HFFc6 (cell line): ENCODE measurements at regions not wholly inside any gene's neighbourhood (a gene's known extent, or its start where the extent isn't known, plus 50 kb on each side); places are given as distances from the start of the nearest gene placed in this dataset.

ENCODE experiments used
- DNase-seq: peaks from one replicate; pipeline ENCODE4 v3.0.0-alpha.2; 2018
- H3K27ac Mint-ChIP-seq: 2 replicates; pipeline ENCODE4 v1.8.0; 2020; ENCODE audit warnings: mild to moderate bottlenecking, mixed read lengths
- H3K27me3 Mint-ChIP-seq: 2 replicates; pipeline ENCODE4 v1.8.0; 2021; ENCODE audit warnings: mild to moderate bottlenecking, moderate library complexity, mixed read lengths; ENCODE audit not compliant: insufficient read depth
- H3K36me3 Mint-ChIP-seq: 2 replicates; pipeline ENCODE4 v1.8.0; 2021; ENCODE audit warnings: low read depth, mixed read lengths
- H3K4me1 Mint-ChIP-seq: 2 replicates; pipeline ENCODE4 v1.8.0; 2020; ENCODE audit warnings: low read depth, mixed read lengths
- H3K4me3 Mint-ChIP-seq: 2 replicates; pipeline ENCODE4 v1.8.0; 2020; ENCODE audit warnings: mild to moderate bottlenecking, moderate library complexity, mixed read lengths
- H3K9me3 Mint-ChIP-seq: 2 replicates; pipeline ENCODE4 v1.8.0; 2020; ENCODE audit warnings: mild to moderate bottlenecking, mixed read lengths
- TF ChIP-seq, protein P1 (sequence below): fragments of 200-600 bp; sonication (generic); IDR thresholded peaks from 2 replicates; pipeline ENCODE4 v1.5.0; 2021; ENCODE audit warnings: antibody characterized with exemption, mild to moderate bottlenecking

- no peak overlapping the region for H3K27ac Mint-ChIP-seq
- no peaks in the 10 kb centered on the region; the same call in 1 of the 2 replicates for H3K36me3 Mint-ChIP-seq
- DNase-seq: no peak
- H3K9me3 Mint-ChIP-seq: no peaks in the 10 kb centered on the region; the same call in none of the 2 replicates
- no peak overlapping the region for H3K4me3 Mint-ChIP-seq
- no peaks in the 10 kb centered on the region for H3K4me1 Mint-ChIP-seq
- peaks cover 3% of the 10 kb centered on the region for H3K27me3 Mint-ChIP-seq
- TF ChIP-seq, protein P1, sequence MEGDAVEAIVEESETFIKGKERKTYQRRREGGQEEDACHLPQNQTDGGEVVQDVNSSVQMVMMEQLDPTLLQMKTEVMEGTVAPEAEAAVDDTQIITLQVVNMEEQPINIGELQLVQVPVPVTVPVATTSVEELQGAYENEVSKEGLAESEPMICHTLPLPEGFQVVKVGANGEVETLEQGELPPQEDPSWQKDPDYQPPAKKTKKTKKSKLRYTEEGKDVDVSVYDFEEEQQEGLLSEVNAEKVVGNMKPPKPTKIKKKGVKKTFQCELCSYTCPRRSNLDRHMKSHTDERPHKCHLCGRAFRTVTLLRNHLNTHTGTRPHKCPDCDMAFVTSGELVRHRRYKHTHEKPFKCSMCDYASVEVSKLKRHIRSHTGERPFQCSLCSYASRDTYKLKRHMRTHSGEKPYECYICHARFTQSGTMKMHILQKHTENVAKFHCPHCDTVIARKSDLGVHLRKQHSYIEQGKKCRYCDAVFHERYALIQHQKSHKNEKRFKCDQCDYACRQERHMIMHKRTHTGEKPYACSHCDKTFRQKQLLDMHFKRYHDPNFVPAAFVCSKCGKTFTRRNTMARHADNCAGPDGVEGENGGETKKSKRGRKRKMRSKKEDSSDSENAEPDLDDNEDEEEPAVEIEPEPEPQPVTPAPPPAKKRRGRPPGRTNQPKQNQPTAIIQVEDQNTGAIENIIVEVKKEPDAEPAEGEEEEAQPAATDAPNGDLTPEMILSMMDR: no peak
Observed at GRCh38 chr16:17014484-17015121, 456.2 kb downstream of the XYLT1 start.

- no peak for DNase-seq
- no peaks in the 10 kb centered on the region; the same call in 1 of the 2 replicates for H3K36me3 Mint-ChIP-seq
- H3K9me3 Mint-ChIP-seq: no peaks in the 10 kb centered on the region; the same call in none of the 2 replicates
- no peaks in the 10 kb centered on the region for H3K4me1 Mint-ChIP-seq
- TF ChIP-seq, protein P1: no peak
- peaks cover 3% of the 10 kb centered on the region for H3K27me3 Mint-ChIP-seq
- no peak overlapping the region for H3K27ac Mint-ChIP-seq
- no peak overlapping the region for H3K4me3 Mint-ChIP-seq
Observed at GRCh38 chr16:17015702-17016101, 455.1 kb downstream of the XYLT1 start.

DNA sequence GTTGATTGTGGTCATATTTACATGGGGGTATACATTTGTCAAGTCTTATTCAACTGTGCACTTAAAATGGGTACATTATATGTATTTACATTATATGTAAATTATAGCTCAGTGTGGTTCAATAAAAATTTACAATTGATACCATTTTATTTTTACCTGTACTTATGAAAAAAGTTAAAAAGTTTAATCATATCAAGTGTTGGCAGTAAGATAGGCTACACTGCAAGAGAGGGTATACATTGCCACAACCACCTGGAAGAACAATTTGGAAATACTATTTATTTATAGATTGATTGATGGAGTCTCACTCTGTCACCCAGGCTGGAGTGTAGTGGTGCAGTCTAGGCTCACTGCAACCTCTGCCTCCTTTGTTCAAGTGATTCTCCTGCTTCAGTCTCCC, 453.3 kb downstream of the XYLT1 start:
- Mint-ChIP-seq H3K36me3 (no peaks in the 10 kb centered on the region), H3K4me1 (no peaks in the 10 kb centered on the region), H3K4me3 (no peak overlapping the region), H3K27ac (no peak overlapping the region), H3K9me3 (no peaks in the 10 kb centered on the region; the same call in 1 of the 2 replicates), H3K27me3 (peaks cover 3% of the 10 kb centered on the region; the same call in 1 of the 2 replicates)
- TF ChIP-seq, protein P1: no peak
- DNase-seq: no peak

- TF ChIP-seq, protein P1: no peak
- no peak for DNase-seq
Observed at GRCh38 chr16:17018585-17018939, 452.2 kb downstream of the XYLT1 start.

DNA sequence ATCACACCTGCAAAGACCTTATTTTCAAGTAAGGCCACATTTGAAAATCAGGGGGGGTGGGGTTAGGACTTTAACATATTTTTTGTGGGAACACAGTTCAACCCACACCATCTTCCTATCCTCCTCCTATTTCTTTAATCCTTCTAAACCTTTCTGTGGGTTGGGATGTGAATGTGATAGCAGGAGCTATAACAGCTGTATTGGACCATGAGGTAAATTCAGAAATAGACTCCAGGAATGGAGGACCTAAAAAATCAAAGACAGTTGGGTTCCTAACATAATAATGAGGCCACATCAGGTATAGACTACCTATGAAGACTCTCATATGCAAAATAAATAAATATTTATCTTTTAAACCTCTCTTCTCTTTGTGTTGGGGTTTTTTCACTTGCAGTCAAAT, 451.4 kb downstream of the XYLT1 start:
- TF ChIP-seq, protein P1: no peak
- Mint-ChIP-seq H3K27me3 (no peaks in the 10 kb centered on the region; the same call in 1 of the 2 replicates), H3K36me3 (no peaks in the 10 kb centered on the region), H3K4me1 (no peaks in the 10 kb centered on the region), H3K4me3 (no peak overlapping the region), H3K9me3 (no peaks in the 10 kb centered on the region; the same call in 1 of the 2 replicates), H3K27ac (no peak overlapping the region)
- DNase-seq: no peak

More at GRCh38 chr16:17018585-17018939, 452.2 kb downstream of the XYLT1 start:
- peaks cover 2% of the 10 kb centered on the region; the same call in 1 of the 2 replicates for H3K27me3 Mint-ChIP-seq
- H3K27ac Mint-ChIP-seq: no peak overlapping the region
- no peaks in the 10 kb centered on the region for H3K4me1 Mint-ChIP-seq
- H3K4me3 Mint-ChIP-seq: no peak overlapping the region
- no peaks in the 10 kb centered on the region for H3K36me3 Mint-ChIP-seq
- H3K9me3 Mint-ChIP-seq: no peaks in the 10 kb centered on the region; the same call in 1 of the 2 replicates
